Gastrocnemius medialis (tissue), 4 donors: ENCODE measurements at regions not wholly inside any gene's neighbourhood (a gene's known extent, or its start where the extent isn't known, plus 50 kb on each side); places are given as distances from the start of the nearest gene placed in this dataset.

ENCODE experiments used
- CTCF ChIP-seq, 5 experiments: fragments of 450-650 bp in 3 of 5; fragments of 200-600 bp in 2 of 5; sonication (generic) in 2 of 5; IDR thresholded peaks in 4 of 5; conservative IDR thresholded peaks in 1 of 5; 1 replicate in 4 of 5; 2 replicates in 1 of 5; pipeline ENCODE4 v1.5.1; 2016 to 2019; ENCODE audit warnings: antibody characterized with exemption in 5 of 5, mild to moderate bottlenecking in 3 of 5, moderate library complexity in 3 of 5
- POLR2A ChIP-seq, 2 donors: fragments of 450-650 bp; IDR thresholded peaks; one replicate each; pipeline ENCODE4 v1.6.1; 2017; ENCODE audit warnings: antibody characterized with exemption in 2 of 2, mild to moderate bottlenecking in 2 of 2, moderate library complexity in 2 of 2

- TF ChIP-seq CTCF (IDR thresholded peaks at IDR 0.05 in 4 of 5, conservative IDR thresholded peaks at IDR 0.05 in 1 of 5), result no peak
- TF ChIP-seq POLR2A (IDR thresholded peaks at IDR 0.05), result no peak
Observed at GRCh38 chr6:150531957-150532356, 67.7 kb upstream of the PLEKHG1 start.
